Endothelial cell (in vitro differentiated cells): ENCODE measurements at regions not wholly inside any gene's neighbourhood (a gene's known extent, or its start where the extent isn't known, plus 50 kb on each side); places are given as distances from the start of the nearest gene placed in this dataset.

Experiments
- DNase-seq: peaks from one replicate; pipeline ENCODE4 v3.0.0; 2021; ENCODE audit warnings: low spot score
- H3K27ac Mint-ChIP-seq: one replicate; pipeline ENCODE4 v1.8.0; 2021; ENCODE audit warnings: mixed read lengths, inconsistent platforms; ENCODE audit not compliant: unreplicated experiment
- H3K27me3 Mint-ChIP-seq: one replicate; pipeline ENCODE4 v1.8.0; 2021; ENCODE audit warnings: mild to moderate bottlenecking, moderate library complexity, mixed read lengths, inconsistent platforms; ENCODE audit not compliant: unreplicated experiment
- H3K36me3 Mint-ChIP-seq: one replicate; pipeline ENCODE4 v1.8.0; 2021; ENCODE audit warnings: mild to moderate bottlenecking, low read depth, mixed read lengths, inconsistent platforms; ENCODE audit not compliant: unreplicated experiment
- H3K4me1 Mint-ChIP-seq: one replicate; pipeline ENCODE4 v1.8.0; 2021; ENCODE audit warnings: mild to moderate bottlenecking, mixed read lengths, inconsistent platforms; ENCODE audit not compliant: unreplicated experiment
- H3K4me3 Mint-ChIP-seq: one replicate; pipeline ENCODE4 v1.8.0; 2021; ENCODE audit warnings: mild to moderate bottlenecking, mixed read lengths, inconsistent platforms; ENCODE audit not compliant: unreplicated experiment
- H3K9me3 Mint-ChIP-seq: one replicate; pipeline ENCODE4 v1.8.0; 2021; ENCODE audit warnings: mixed read lengths, inconsistent platforms; ENCODE audit not compliant: unreplicated experiment
- CTCF ChIP-seq: fragments of 200-600 bp; sonication (generic); IDR thresholded peaks from one replicate; pipeline ENCODE4 v1.5.0; 2021; ENCODE audit warnings: antibody characterized with exemption; ENCODE audit not compliant: unreplicated experiment

DNA sequence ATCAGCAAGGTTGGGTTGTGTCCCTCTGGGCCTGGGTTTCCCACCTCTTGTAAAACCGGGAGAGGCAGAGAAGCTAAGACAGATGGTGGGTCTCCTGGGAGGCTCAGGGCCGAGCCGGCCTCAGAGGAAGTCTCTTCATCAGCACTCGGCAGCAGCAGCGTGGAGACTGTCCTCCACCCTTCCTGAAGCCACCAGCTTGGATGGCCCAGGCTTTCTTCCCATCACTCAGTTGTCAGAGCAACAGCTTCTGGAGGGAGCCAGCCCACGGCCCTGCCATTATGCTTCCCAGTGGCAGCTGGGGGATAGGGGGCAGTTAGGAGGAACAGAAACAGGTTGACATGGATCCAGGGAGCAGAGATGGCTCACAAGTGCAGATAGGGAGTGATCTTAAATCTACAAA is 191.0 kb downstream of the KATNAL1 start:
- Mint-ChIP-seq H3K4me3 (no peak overlapping the region), H3K4me1 (peaks cover 11% of the 10 kb centered on the region), H3K27ac (no peak overlapping the region), H3K36me3 (no peaks in the 10 kb centered on the region), H3K27me3 (peaks cover 3% of the 10 kb centered on the region), H3K9me3 (no peaks in the 10 kb centered on the region)
- TF ChIP-seq CTCF: no peak
- DNase-seq: no peak

GRCh38 chr13:30115257-30115600 is 192.1 kb downstream of the KATNAL1 start:
- Mint-ChIP-seq H3K9me3 (no peaks in the 10 kb centered on the region), H3K27ac (no peak overlapping the region), H3K27me3 (peaks cover 3% of the 10 kb centered on the region), H3K4me3 (peak overlapping the region; percentile 86), H3K36me3 (no peaks in the 10 kb centered on the region), H3K4me1 (peaks cover 11% of the 10 kb centered on the region)
- peak; percentile 57 for TF ChIP-seq CTCF
- no peak for DNase-seq

GRCh38 chr13:30114571-30115256 is 192.6 kb downstream of the KATNAL1 start:
- peaks cover 11% of the 10 kb centered on the region for H3K4me1 Mint-ChIP-seq
- peaks cover 2% of the 10 kb centered on the region for H3K27me3 Mint-ChIP-seq
- peak overlapping the region; percentile 92 for H3K4me3 Mint-ChIP-seq
- peak; percentile 95 for DNase-seq
- no peaks in the 10 kb centered on the region for H3K9me3 Mint-ChIP-seq
- H3K36me3 Mint-ChIP-seq: no peaks in the 10 kb centered on the region
- H3K27ac Mint-ChIP-seq: no peak overlapping the region
- peak; percentile 94 for TF ChIP-seq CTCF

DNA sequence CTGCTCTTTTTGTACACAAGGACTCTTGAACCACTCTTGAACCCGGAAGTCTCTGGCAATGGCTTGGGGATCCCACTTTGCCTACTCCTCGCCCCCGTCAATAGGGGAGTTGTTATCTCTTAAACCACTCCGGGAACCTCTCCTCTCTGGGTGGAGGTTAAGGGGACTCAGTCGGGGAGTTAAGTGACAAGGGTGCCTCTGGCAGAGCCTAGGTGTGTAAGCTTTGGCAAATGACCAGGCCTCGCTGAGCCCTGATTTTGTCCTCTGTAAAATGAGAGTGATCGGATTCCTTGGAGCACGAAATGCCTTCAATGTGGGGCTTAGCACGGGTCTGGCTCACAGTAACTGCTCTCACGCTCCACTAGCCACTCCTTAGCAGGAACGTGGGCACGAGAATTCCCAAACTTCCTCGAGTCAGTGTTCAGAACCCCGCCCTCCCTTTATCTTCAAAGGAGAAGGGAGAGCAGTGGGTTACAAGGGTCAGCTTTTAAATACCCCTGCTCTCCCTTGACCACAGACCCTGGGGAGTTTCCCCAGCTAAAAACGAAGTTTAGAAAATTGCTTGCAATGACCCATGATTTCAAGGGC is 193.3 kb downstream of the KATNAL1 start:
- no peak for TF ChIP-seq CTCF
- Mint-ChIP-seq H3K27me3 (peaks cover 2% of the 10 kb centered on the region), H3K4me1 (peaks cover 14% of the 10 kb centered on the region), H3K4me3 (peak overlapping the region; percentile 92), H3K27ac (no peak overlapping the region), H3K36me3 (no peaks in the 10 kb centered on the region), H3K9me3 (no peaks in the 10 kb centered on the region)
- DNase-seq: no peak

- Mint-ChIP-seq H3K4me3 (no peak overlapping the region), H3K27me3 (peaks cover 2% of the 10 kb centered on the region), H3K4me1 (peaks cover 19% of the 10 kb centered on the region), H3K36me3 (no peaks in the 10 kb centered on the region), H3K9me3 (no peaks in the 10 kb centered on the region), H3K27ac (no peak overlapping the region)
- no peak for TF ChIP-seq CTCF
- no peak for DNase-seq
Observed at GRCh38 chr13:30113551-30113950, 193.8 kb downstream of the KATNAL1 start.
